HepG2 (cell line): ENCODE measurements at regions not wholly inside any gene's neighbourhood (a gene's known extent, or its start where the extent isn't known, plus 50 kb on each side); places are given as distances from the start of the nearest gene placed in this dataset.
A peak's percentile ranks its signal among the peaks of the same experiment; 100 is the strongest.

Source experiments
- ATAD3A ChIP-seq: sonication (generic); formaldehyde crosslinking; IDR thresholded peaks from 2 replicates; pipeline ENCODE4 v1.4.0; 2020; ENCODE audit warnings: missing genetic modification reagents
- FOXA3 ChIP-seq: IDR thresholded peaks from 2 replicates; pipeline ENCODE4 v1.6.1; 2016; ENCODE audit warnings: missing genetic modification reagents, missing compliant biosample characterization
- GTF3A ChIP-seq: sonication (generic); formaldehyde crosslinking; conservative IDR thresholded peaks from 2 replicates; pipeline ENCODE4 v1.4.0; 2020; ENCODE audit warnings: mild to moderate bottlenecking, missing genetic modification reagents
- JDP2 ChIP-seq: sonication (generic); formaldehyde crosslinking; IDR thresholded peaks from 2 replicates; pipeline ENCODE4 v1.8.1; 2022; ENCODE audit warnings: missing genetic modification reagents, borderline replicate concordance
- KDM5A ChIP-seq: fragments of 200-600 bp; sonication (generic); IDR thresholded peaks from 2 replicates; pipeline ENCODE4 v1.7.0; 2018; ENCODE audit warnings: antibody characterized with exemption, mild to moderate bottlenecking, low read length, borderline replicate concordance
- KLF16 ChIP-seq, 2 experiments: sonication (generic) in 1 of 2; formaldehyde crosslinking in 1 of 2; IDR thresholded peaks; 2 replicates each; pipeline versions ENCODE4 v1.6.1 to v1.8.0; 2016 to 2023; ENCODE audit warnings: missing genetic modification reagents in 2 of 2, missing compliant biosample characterization in 1 of 2
- KMT2A ChIP-seq: sonication (generic); formaldehyde crosslinking; IDR thresholded peaks from 2 replicates; pipeline ENCODE4 v1.4.0; 2020; ENCODE audit warnings: missing genetic modification reagents
- NFRKB ChIP-seq: fragments of 450-650 bp; IDR thresholded peaks from 2 replicates; pipeline ENCODE4 v1.6.1; 2017
- PTBP1 ChIP-seq: fragments of 200-400 bp; formaldehyde crosslinking; IDR thresholded peaks from 2 replicates; pipeline ENCODE4 v1.6.1; 2018; ENCODE audit warnings: low read length, low read depth; ENCODE audit not compliant: poor library complexity, severe bottlenecking
- REL ChIP-seq: sonication (generic); formaldehyde crosslinking; conservative IDR thresholded peaks from 2 replicates; pipeline ENCODE4 v1.8.0; 2022; ENCODE audit warnings: mild to moderate bottlenecking, missing genetic modification reagents, moderate library complexity
- REST ChIP-seq, 2 experiments: IDR thresholded peaks; 2 replicates each; pipeline ENCODE4 v1.6.1; 2011 to 2012; ENCODE audit warnings: low read length in 2 of 2, borderline replicate concordance in 1 of 2, low read depth in 1 of 2, mild to moderate bottlenecking in 1 of 2, moderate library complexity in 1 of 2
- SP4 ChIP-seq: sonication (generic); formaldehyde crosslinking; IDR thresholded peaks from 2 replicates; pipeline ENCODE4 v1.8.1; 2023; ENCODE audit warnings: mild to moderate bottlenecking, missing genetic modification reagents
- SPEN ChIP-seq: sonication (generic); formaldehyde crosslinking; IDR thresholded peaks from 2 replicates; pipeline ENCODE4 v1.5.1; 2020; ENCODE audit warnings: low read depth, mild to moderate bottlenecking, missing genetic modification reagents
- TFDP2 ChIP-seq: sonication (generic); formaldehyde crosslinking; IDR thresholded peaks from 2 replicates; pipeline ENCODE4 v1.4.0; 2020; ENCODE audit warnings: missing genetic modification reagents
- THAP8 ChIP-seq: sonication (generic); formaldehyde crosslinking; IDR thresholded peaks from 2 replicates; pipeline ENCODE4 v1.5.1; 2020; ENCODE audit warnings: missing genetic modification reagents, mild to moderate bottlenecking, borderline replicate concordance
- ZNF138 ChIP-seq: sonication (generic); formaldehyde crosslinking; IDR thresholded peaks from 2 replicates; pipeline ENCODE4 v1.5.0; 2020; ENCODE audit warnings: mild to moderate bottlenecking, low read depth, missing genetic modification reagents
- ZNF282 ChIP-seq: fragments of 450-650 bp; IDR thresholded peaks from 2 replicates; pipeline ENCODE4 v1.6.1; 2018; ENCODE audit not compliant: partially characterized antibody
- ZNF337 ChIP-seq: sonication (generic); formaldehyde crosslinking; IDR thresholded peaks from 2 replicates; pipeline ENCODE4 v1.5.1; 2020; ENCODE audit warnings: missing genetic modification reagents, low read depth, mild to moderate bottlenecking, borderline replicate concordance
- ZNF749 ChIP-seq: sonication (generic); formaldehyde crosslinking; IDR thresholded peaks from 2 replicates; pipeline ENCODE4 v1.8.0; 2022; ENCODE audit warnings: mild to moderate bottlenecking, missing genetic modification reagents, moderate library complexity, borderline replicate concordance
- ZNF782 ChIP-seq: sonication (generic); formaldehyde crosslinking; IDR thresholded peaks from 2 replicates; pipeline ENCODE4 v1.4.0; 2020; ENCODE audit warnings: missing genetic modification reagents, mild to moderate bottlenecking, borderline replicate concordance
- ZSCAN29 ChIP-seq: sonication (generic); formaldehyde crosslinking; conservative IDR thresholded peaks from 2 replicates; pipeline ENCODE4 v1.4.0; 2020; ENCODE audit warnings: mild to moderate bottlenecking, missing genetic modification reagents

GRCh38 chr20:50267041-50267865, 76.6 kb downstream of the CEBPB start (continued):
- TF ChIP-seq ZNF337 (CRISPR knock-in tag) (no peak), ZNF282 (no peak), SPEN (no peak), GTF3A (CRISPR knock-in tag) (no peak), KMT2A (CRISPR knock-in tag) (no peak), SP4 (CRISPR knock-in tag) (0 out of 2 replicates have a peak, but pooled peaks have one; percentile 29), ZNF749 (no peak; the same call in 1 of the 2 replicates), FOXA3 (CRISPR knock-in tag) (no peak), PTBP1 (peak; percentile 47), NFRKB (no peak), JDP2 (no peak), ZNF138 (CRISPR knock-in tag) (no peak), ZNF782 (CRISPR knock-in tag) (no peak), ATAD3A (no peak), TFDP2 (no peak), KDM5A (no peak), REST (IDR thresholded peaks at IDR 0.05; ENCODE audit: borderline replicate concordance in 1 of 2, low read depth in 1 of 2, low read length in 2 of 2) (peak in 1 of 2 experiments; percentile 75; a peak in 2 of 4 replicates), KLF16 (CRISPR knock-in tag; IDR thresholded peaks at IDR 0.05) (peak; percentile 35 to 83; a peak in 1 of 4 replicates), THAP8 (CRISPR knock-in tag) (no peak), ZSCAN29 (CRISPR knock-in tag) (0 out of 2 replicates have a peak, but pooled peaks have one; percentile 16), REL (CRISPR knock-in tag) (0 out of 2 replicates have a peak, but pooled peaks have one; percentile 57)
